Neural crest cell (in vitro differentiated cells): ENCODE measurements at regions not wholly inside any gene's neighbourhood (a gene's known extent, or its start where the extent isn't known, plus 50 kb on each side); places are given as distances from the start of the nearest gene placed in this dataset.

Source experiments
- DNase-seq: peaks from one replicate; pipeline ENCODE4 v3.0.0; 2021; ENCODE audit warnings: low read depth, mixed read lengths, low spot score
- H3K27ac Mint-ChIP-seq: one replicate; pipeline ENCODE4 v1.8.0; 2021; ENCODE audit warnings: mild to moderate bottlenecking, mixed read lengths; ENCODE audit not compliant: unreplicated experiment
- H3K27me3 Mint-ChIP-seq: 2 replicates; pipeline ENCODE4 v1.8.0; 2021; ENCODE audit warnings: low read depth, mild to moderate bottlenecking, mixed read lengths
- H3K36me3 Mint-ChIP-seq: 2 replicates; pipeline ENCODE4 v1.8.0; 2021; ENCODE audit warnings: low read depth, mild to moderate bottlenecking, mixed read lengths
- H3K4me1 Mint-ChIP-seq: 2 replicates; pipeline ENCODE4 v1.8.0; 2021; ENCODE audit warnings: mixed read lengths
- H3K4me3 Mint-ChIP-seq: one replicate; pipeline ENCODE4 v1.8.0; 2021; ENCODE audit warnings: mild to moderate bottlenecking, mixed read lengths
- H3K9me3 Mint-ChIP-seq: 2 replicates; pipeline ENCODE4 v1.8.0; 2021; ENCODE audit warnings: mixed read lengths
- TF ChIP-seq, protein P1 (sequence below): fragments of 200-600 bp; sonication (generic); conservative IDR thresholded peaks from 2 replicates; pipeline ENCODE4 v1.5.0; 2021; ENCODE audit warnings: antibody characterized with exemption, mild to moderate bottlenecking

DNA sequence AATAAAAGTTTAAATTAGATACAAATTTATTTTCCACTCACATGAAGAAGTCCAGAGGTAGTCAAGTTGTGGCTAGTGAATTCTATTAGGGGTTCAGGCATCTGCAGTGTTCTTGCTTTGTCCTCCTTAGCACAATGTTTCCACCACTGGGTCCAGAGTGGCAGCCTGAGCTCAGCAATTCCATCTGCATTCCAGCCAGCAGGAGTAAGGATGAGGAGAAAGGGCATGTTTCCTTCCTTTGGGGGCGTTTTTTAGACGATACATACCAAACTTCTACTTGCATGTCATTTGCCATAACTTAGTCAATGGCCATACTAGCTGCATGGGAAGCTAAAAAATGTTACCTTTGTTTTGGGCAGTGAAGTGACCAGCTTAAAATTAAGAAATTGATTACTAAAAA, 98.5 kb upstream of the VANGL1 start:
- no peaks in the 10 kb centered on the region for H3K36me3 Mint-ChIP-seq
- no peaks in the 10 kb centered on the region for H3K9me3 Mint-ChIP-seq
- no peak overlapping the region for H3K27ac Mint-ChIP-seq
- no peaks in the 10 kb centered on the region for H3K4me1 Mint-ChIP-seq
- H3K4me3 Mint-ChIP-seq = no peak overlapping the region
- no peaks in the 10 kb centered on the region for H3K27me3 Mint-ChIP-seq
- DNase-seq = no peak
- TF ChIP-seq, protein P1, sequence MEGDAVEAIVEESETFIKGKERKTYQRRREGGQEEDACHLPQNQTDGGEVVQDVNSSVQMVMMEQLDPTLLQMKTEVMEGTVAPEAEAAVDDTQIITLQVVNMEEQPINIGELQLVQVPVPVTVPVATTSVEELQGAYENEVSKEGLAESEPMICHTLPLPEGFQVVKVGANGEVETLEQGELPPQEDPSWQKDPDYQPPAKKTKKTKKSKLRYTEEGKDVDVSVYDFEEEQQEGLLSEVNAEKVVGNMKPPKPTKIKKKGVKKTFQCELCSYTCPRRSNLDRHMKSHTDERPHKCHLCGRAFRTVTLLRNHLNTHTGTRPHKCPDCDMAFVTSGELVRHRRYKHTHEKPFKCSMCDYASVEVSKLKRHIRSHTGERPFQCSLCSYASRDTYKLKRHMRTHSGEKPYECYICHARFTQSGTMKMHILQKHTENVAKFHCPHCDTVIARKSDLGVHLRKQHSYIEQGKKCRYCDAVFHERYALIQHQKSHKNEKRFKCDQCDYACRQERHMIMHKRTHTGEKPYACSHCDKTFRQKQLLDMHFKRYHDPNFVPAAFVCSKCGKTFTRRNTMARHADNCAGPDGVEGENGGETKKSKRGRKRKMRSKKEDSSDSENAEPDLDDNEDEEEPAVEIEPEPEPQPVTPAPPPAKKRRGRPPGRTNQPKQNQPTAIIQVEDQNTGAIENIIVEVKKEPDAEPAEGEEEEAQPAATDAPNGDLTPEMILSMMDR = no peak

GRCh38 chr1:115539736-115540135, 102.0 kb upstream of the VANGL1 start:
- TF ChIP-seq, protein P1 = no peak

GRCh38 chr1:115539061-115539460, 102.7 kb upstream of the VANGL1 start:
- Mint-ChIP-seq H3K27ac (peak overlapping the region; percentile 51), H3K27me3 (no peaks in the 10 kb centered on the region), H3K36me3 (no peaks in the 10 kb centered on the region), H3K4me1 (no peaks in the 10 kb centered on the region), H3K4me3 (no peak overlapping the region), H3K9me3 (no peaks in the 10 kb centered on the region)
- TF ChIP-seq, protein P1 = no peak
- no peak for DNase-seq

More at GRCh38 chr1:115539736-115540135, 102.0 kb upstream of the VANGL1 start:
- Mint-ChIP-seq H3K9me3 (no peaks in the 10 kb centered on the region), H3K4me3 (no peak overlapping the region), H3K36me3 (no peaks in the 10 kb centered on the region), H3K27me3 (no peaks in the 10 kb centered on the region), H3K27ac (no peak overlapping the region), H3K4me1 (no peaks in the 10 kb centered on the region)
- no peak for DNase-seq

DNA sequence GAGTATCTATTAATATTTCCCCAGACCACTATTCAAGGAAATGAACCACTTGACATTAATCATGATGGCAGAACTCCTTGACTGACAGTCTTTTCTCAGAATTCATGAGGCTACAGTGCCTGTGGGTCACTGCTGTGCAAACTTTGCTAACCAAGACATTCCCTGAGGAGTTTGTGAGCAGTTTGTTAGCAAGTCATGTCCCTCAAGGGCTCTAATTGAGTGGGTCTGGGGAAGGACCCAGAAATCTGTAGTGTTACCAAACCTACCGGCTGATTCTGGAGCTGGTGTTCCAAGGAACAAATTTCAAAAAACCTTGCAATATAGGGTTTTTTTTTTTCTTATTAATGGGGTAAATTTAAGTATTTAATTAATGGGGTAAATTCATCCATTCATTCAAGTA, 103.2 kb upstream of the VANGL1 start:
- Mint-ChIP-seq H3K4me3 (no peak overlapping the region), H3K27ac (no peak overlapping the region), H3K36me3 (no peaks in the 10 kb centered on the region), H3K27me3 (no peaks in the 10 kb centered on the region), H3K4me1 (no peaks in the 10 kb centered on the region), H3K9me3 (no peaks in the 10 kb centered on the region)
- TF ChIP-seq, protein P1 = no peak
- no peak for DNase-seq

DNA sequence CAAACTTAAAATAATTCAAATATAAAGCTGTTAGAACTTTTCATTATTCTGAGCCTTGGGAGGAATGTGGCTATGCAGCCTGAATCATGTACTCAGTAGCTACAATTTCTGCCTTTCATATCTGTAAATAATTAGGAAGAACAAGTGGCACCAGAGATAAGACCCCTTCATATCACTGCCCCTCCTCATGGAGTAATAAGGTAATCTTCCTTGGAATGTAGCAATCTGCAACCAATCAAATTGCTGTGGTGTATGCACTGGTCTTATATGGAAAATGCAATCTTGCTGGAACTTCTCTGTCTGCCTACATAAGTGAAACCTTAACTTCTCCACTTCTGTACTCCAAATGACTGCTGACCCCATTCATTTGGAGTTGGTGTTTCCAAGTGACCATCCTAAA, 104.4 kb upstream of the VANGL1 start:
- Mint-ChIP-seq H3K4me3 (no peak overlapping the region), H3K9me3 (no peaks in the 10 kb centered on the region), H3K27ac (no peak overlapping the region), H3K27me3 (no peaks in the 10 kb centered on the region), H3K36me3 (no peaks in the 10 kb centered on the region), H3K4me1 (no peaks in the 10 kb centered on the region)
- TF ChIP-seq, protein P1 = no peak
- DNase-seq = no peak
